ENCODE measurements at regions not wholly inside any gene's neighbourhood (a gene's known extent, or its start where the extent isn't known, plus 50 kb on each side); places are given as distances from the start of the nearest gene placed in this dataset.

DNA sequence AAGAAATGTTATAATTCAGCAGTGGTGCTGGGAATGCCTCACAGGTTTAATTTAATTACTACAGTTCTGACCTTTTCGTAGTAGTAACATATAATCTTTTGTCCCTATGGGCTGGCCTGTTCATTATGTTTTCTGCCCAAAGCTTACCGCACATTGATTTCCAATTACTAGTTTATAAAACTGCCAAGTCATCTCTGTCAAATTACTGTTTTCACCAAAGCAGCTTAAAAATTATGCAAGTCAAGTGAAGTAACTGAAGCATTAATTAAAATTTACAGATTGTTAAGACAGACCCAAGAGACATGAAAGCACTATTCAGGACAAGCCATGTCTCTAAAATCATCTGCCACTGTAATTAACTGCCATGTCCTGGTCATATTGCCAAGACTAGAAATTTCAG, 93.9 kb upstream of the FTMT start:
- no peak for DNase-seq

GRCh38 chr5:121758615-121759014, 93.1 kb upstream of the FTMT start:
- no peak for DNase-seq

- no peak for DNase-seq
Measured at GRCh38 chr5:121762426-121762825, 89.3 kb upstream of the FTMT start.

GRCh38 chr5:121763665-121764064, 88.0 kb upstream of the FTMT start:
- DNase-seq: no peak

DNA sequence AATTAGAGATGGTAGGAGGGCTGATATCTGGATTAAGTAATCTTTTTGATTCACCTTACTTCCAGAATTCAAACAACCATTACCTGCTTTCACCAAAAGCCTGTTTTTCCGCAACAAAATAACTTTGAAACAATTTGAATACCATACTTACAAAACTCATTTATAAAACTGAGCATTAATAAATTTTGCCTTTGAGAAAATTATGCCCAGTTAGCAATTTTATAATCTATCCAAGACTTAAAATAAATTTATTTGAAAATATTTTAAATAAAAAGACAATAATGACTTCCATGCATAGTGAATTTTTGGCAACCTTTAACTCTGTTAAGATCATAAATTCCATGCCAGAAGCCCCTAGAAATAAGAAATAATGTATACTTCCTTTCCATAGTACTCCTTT, 71.3 kb upstream of the FTMT start:
- DNase-seq: no peak

GRCh38 chr5:121783700-121784099, 68.0 kb upstream of the FTMT start:
- no peak for DNase-seq

GRCh38 chr5:121793791-121794190, 57.9 kb upstream of the FTMT start:
- DNase-seq: no peak

- no peak for DNase-seq
Measured at GRCh38 chr5:121795511-121795910, 56.2 kb upstream of the FTMT start.

DNA sequence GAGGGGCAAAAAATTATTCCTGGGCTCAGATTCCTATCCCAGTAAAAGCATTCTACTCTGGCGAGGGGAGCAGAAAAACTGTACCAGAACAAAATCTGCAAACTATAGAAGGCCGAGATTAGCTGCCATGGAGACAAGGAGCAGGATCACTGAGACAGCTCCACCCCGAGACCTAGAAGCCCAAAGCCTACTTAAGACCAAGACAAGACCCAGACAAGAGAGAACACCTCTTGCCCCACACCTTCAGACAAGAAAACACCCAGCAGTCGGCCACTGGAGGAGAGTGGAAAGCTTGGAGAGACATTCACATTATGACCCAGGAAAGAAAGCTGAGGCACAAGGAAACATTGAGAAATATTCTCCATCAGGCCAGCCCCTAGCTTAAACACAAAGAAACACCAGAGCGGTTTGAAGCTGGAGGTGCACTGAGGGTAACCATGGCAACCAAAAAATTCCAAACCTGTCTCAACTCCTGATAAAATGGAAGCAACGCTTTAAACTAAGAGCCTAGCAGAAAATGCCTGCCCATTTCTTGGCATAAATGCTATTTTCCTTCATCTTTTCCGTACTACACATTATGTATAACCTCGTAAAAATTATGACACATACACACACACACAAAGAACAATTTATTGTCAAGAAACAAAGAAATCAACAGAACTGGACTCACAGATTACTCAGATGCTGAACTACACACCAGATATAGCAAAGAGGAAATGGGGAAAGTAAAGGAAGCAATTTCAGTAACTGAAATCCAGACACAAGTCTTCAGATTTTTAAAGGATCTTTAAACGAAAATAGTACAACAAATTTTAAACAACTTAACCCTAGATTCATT, 53.8 kb upstream of the FTMT start:
- DNase-seq: no peak
